ENCODE measurements at regions not wholly inside any gene's neighbourhood (a gene's known extent, or its start where the extent isn't known, plus 50 kb on each side); places are given as distances from the start of the nearest gene placed in this dataset.

GRCh38 chr1:86233403-86233802 is 76.8 kb upstream of the COL24A1 start:
- TF ChIP-seq POLR2A (IDR thresholded peaks at IDR 0.05) (no peak), POLR2AphosphoS5 (IDR thresholded peaks at IDR 0.05) (no peak), CTCF (IDR thresholded peaks at IDR 0.05) (no peak)
- H3K36me3 ChIP-seq: no peaks in the 10 kb centered on the region
- no peak for DNase-seq (ENCODE audit: low spot score in 2 of 2)
- no peaks in the 10 kb centered on the region for H3K27me3 ChIP-seq
- peaks cover 0 to 12% of the 10 kb centered on the region in 2 donors for H3K9me3 ChIP-seq
- H3K4me1 ChIP-seq: no peaks in the 10 kb centered on the region
- H3K27ac ChIP-seq: no peak overlapping the region
- intact Hi-C loops (cut with DNase I; ENCODE audit: low total_unique reads): no loop called here
- no peak overlapping the region for H3K4me3 ChIP-seq

- no peak for DNase-seq (ENCODE audit: low spot score in 2 of 2)
- Histone ChIP-seq H3K4me3 (no peak overlapping the region), H3K9me3 (peaks cover 0 to 12% of the 10 kb centered on the region in 2 donors), H3K27ac (no peak overlapping the region), H3K4me1 (no peaks in the 10 kb centered on the region), H3K27me3 (no peaks in the 10 kb centered on the region), H3K36me3 (no peaks in the 10 kb centered on the region)
- intact Hi-C loops (cut with DNase I; ENCODE audit: low total_unique reads): no loop called here
- TF ChIP-seq POLR2A (IDR thresholded peaks at IDR 0.05): no peak
- TF ChIP-seq POLR2AphosphoS5 (IDR thresholded peaks at IDR 0.05): no peak
- no peak for TF ChIP-seq CTCF (IDR thresholded peaks at IDR 0.05)
Observed at GRCh38 chr1:86231076-86231475, 74.5 kb upstream of the COL24A1 start.

- H3K4me3 ChIP-seq: no peak overlapping the region
- no peak for DNase-seq (ENCODE audit: low spot score in 2 of 2)
- TF ChIP-seq POLR2A (IDR thresholded peaks at IDR 0.05) (no peak), CTCF (IDR thresholded peaks at IDR 0.05) (no peak), POLR2AphosphoS5 (IDR thresholded peaks at IDR 0.05) (no peak)
- H3K27me3 ChIP-seq: no peaks in the 10 kb centered on the region
- H3K4me1 ChIP-seq: no peaks in the 10 kb centered on the region
- H3K36me3 ChIP-seq: no peaks in the 10 kb centered on the region
- H3K27ac ChIP-seq: no peak overlapping the region
- no peaks in the 10 kb centered on the region for H3K9me3 ChIP-seq
- intact Hi-C loops (cut with DNase I; ENCODE audit: low total_unique reads): no loop called here
Observed at GRCh38 chr1:86229405-86229975, 72.9 kb upstream of the COL24A1 start.

- no peak for DNase-seq (ENCODE audit: low spot score in 2 of 2)
- no peaks in the 10 kb centered on the region for H3K36me3 ChIP-seq
- intact Hi-C loops (cut with DNase I; ENCODE audit: low total_unique reads): no loop called here
- H3K27me3 ChIP-seq: no peaks in the 10 kb centered on the region
- no peak overlapping the region for H3K27ac ChIP-seq
- no peaks in the 10 kb centered on the region for H3K4me1 ChIP-seq
- no peak overlapping the region for H3K4me3 ChIP-seq
- no peak for TF ChIP-seq POLR2AphosphoS5 (IDR thresholded peaks at IDR 0.05)
- H3K9me3 ChIP-seq: no peaks in the 10 kb centered on the region
Observed at GRCh38 chr1:86228546-86228945, 72.0 kb upstream of the COL24A1 start.

- Histone ChIP-seq H3K4me3 (no peak overlapping the region), H3K9me3 (no peaks in the 10 kb centered on the region), H3K4me1 (no peaks in the 10 kb centered on the region), H3K27ac (no peak overlapping the region), H3K36me3 (no peaks in the 10 kb centered on the region), H3K27me3 (no peaks in the 10 kb centered on the region)
- no peak for DNase-seq (ENCODE audit: low spot score in 2 of 2)
- no peak for TF ChIP-seq CTCF (IDR thresholded peaks at IDR 0.05)
- no peak for TF ChIP-seq POLR2A (IDR thresholded peaks at IDR 0.05)
- TF ChIP-seq POLR2AphosphoS5 (IDR thresholded peaks at IDR 0.05): no peak
- intact Hi-C loops (cut with DNase I; ENCODE audit: low total_unique reads): no loop called here
Observed at GRCh38 chr1:86227026-86227425, 70.5 kb upstream of the COL24A1 start.

GRCh38 chr1:86226204-86226603 is 69.6 kb upstream of the COL24A1 start:
- Histone ChIP-seq H3K9me3 (no peaks in the 10 kb centered on the region), H3K27ac (no peak overlapping the region), H3K4me1 (no peaks in the 10 kb centered on the region), H3K36me3 (no peaks in the 10 kb centered on the region), H3K27me3 (no peaks in the 10 kb centered on the region), H3K4me3 (no peak overlapping the region)
- DNase-seq (ENCODE audit: low spot score in 2 of 2): no peak
- intact Hi-C loops (cut with DNase I; ENCODE audit: low total_unique reads): no loop called here
- TF ChIP-seq CTCF (IDR thresholded peaks at IDR 0.05): no peak
- no peak for TF ChIP-seq POLR2A (IDR thresholded peaks at IDR 0.05)
- no peak for TF ChIP-seq POLR2AphosphoS5 (IDR thresholded peaks at IDR 0.05)
